VCaP (cell line): ENCODE measurements at regions not wholly inside any gene's neighbourhood (a gene's known extent, or its start where the extent isn't known, plus 50 kb on each side); places are given as distances from the start of the nearest gene placed in this dataset.

Experiments
- H3K27ac ChIP-seq: fragments of 450-650 bp; 2 replicates; pipeline ENCODE4 v1.5.1; 2017
- TF ChIP-seq, protein P1 (sequence below): fragments of 450-650 bp; conservative IDR thresholded peaks from 2 replicates; pipeline ENCODE4 v1.5.1; 2017; ENCODE audit warnings: mild to moderate bottlenecking, moderate library complexity

DNA sequence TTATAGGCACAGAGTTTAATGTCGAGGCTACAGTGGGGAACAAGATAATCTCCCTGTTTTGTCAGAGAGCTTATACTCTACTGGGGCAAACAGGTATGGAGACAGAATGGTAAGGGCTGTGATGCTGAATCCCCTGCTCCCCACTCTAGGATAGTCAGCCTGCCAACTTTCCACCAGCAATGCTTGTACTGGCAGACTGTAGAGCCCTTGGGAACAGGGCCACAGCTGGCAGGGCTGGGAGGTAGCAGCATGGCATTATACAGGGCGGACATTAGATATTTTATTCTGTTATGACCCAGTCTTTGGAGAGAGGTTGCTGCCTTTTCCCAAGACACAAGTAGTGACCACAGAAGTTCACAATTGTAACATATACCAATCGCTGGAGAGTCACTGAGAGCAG, 91.2 kb downstream of the ARRDC4 start:
- H3K27ac ChIP-seq, result no peak overlapping the region
- TF ChIP-seq, protein P1, sequence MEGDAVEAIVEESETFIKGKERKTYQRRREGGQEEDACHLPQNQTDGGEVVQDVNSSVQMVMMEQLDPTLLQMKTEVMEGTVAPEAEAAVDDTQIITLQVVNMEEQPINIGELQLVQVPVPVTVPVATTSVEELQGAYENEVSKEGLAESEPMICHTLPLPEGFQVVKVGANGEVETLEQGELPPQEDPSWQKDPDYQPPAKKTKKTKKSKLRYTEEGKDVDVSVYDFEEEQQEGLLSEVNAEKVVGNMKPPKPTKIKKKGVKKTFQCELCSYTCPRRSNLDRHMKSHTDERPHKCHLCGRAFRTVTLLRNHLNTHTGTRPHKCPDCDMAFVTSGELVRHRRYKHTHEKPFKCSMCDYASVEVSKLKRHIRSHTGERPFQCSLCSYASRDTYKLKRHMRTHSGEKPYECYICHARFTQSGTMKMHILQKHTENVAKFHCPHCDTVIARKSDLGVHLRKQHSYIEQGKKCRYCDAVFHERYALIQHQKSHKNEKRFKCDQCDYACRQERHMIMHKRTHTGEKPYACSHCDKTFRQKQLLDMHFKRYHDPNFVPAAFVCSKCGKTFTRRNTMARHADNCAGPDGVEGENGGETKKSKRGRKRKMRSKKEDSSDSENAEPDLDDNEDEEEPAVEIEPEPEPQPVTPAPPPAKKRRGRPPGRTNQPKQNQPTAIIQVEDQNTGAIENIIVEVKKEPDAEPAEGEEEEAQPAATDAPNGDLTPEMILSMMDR, result no peak

DNA sequence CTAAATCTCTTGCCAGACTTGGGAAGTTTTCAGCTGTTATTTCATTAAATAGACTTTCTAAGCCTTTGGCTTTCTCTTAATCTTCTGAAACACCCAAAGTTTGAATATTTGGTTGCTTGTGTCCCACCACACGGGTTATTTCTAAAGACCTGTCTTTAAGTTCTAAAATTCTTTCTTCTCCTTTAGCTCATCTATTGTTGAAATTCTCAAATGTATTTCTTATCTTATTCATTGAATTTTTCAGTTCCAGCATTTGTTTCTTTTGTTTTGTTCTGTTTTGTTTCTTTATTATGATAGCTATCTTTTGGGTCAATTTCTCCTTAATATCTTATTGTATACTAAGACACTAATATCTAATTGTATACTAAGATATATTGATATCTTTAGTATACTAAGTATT, 97.0 kb downstream of the ARRDC4 start:
- H3K27ac ChIP-seq, result no peak overlapping the region
- TF ChIP-seq, protein P1, result no peak

DNA sequence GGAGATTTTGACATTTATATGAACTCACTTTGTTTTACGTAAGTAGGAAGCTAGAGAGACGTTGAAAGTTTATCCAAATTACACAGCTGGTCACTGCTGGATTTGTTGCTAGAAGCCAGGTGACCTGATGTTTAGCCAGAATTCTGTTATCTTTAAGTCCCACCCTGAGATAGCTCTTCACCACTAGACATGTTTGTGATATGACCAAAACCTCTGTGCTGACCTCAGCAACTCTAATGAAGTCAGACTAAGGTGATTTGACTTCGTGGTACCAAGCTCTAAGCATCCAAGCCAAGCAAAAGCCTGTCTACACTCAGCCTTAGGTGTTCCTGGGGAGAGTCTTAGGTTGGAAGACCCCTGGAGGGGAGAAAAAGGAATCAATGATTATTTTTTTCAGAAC, 102.4 kb downstream of the ARRDC4 start:
- TF ChIP-seq, protein P1, result no peak
- H3K27ac ChIP-seq, result no peak overlapping the region

DNA sequence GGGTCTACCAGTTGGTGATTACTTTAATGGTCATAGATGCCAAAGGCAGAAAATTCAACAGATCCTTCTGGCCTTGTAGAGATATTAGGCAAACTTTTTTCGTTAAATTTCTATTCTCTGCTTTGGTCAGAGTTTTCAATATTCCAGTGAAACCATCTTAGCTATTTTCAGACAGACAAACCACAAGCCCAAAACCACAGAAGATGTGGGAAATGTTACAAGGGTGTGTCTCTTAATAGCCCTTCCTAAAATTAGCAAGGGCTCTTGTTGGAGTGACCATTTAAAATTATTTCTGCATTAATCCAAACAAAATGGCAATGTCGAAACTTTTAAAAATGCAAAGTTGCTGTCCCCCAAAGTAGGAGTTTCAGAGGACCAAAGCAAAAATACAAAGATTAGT, 102.8 kb downstream of the ARRDC4 start:
- TF ChIP-seq, protein P1, result no peak
- H3K27ac ChIP-seq, result no peak overlapping the region

DNA sequence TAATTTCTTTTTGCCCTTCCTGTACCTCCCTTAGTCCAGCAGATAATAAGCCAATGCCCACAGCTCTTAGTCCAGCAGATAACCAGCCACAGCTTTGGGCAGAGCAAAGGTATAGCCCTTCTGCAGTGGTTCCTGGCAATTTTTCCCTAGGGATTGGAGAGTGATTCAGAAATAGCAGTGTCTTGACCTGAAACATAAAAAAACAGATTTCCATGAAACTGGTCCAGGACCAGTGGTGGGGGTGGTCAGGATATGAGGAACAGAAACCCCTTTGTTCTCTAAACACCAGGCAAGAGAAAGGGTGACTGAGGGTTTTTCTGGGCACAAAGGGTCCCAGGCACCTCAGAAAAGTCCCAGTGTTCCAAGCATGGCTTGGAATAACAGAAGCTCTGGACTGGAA, 103.4 kb downstream of the ARRDC4 start:
- H3K27ac ChIP-seq, result no peak overlapping the region
- TF ChIP-seq, protein P1, result no peak

DNA sequence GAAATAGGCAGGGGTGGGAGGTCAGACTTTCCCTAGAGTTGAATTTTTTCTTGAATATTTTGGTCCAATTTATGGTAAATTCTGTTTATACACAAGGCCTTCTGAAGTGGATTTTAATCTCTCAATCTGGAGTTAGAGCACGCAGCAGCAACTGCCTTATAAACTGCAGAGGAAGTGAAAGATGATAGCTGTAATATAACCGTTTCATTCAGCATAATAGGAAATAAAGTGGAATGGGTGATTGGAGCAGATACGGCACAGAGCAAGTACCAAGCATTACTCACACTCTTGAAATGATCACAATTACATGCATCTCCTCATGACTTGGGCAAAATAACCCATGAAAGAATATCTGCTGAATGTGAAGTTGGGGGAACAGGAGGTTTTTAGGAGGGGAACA, 106.8 kb downstream of the ARRDC4 start:
- TF ChIP-seq, protein P1, result no peak
- H3K27ac ChIP-seq, result no peak overlapping the region

DNA sequence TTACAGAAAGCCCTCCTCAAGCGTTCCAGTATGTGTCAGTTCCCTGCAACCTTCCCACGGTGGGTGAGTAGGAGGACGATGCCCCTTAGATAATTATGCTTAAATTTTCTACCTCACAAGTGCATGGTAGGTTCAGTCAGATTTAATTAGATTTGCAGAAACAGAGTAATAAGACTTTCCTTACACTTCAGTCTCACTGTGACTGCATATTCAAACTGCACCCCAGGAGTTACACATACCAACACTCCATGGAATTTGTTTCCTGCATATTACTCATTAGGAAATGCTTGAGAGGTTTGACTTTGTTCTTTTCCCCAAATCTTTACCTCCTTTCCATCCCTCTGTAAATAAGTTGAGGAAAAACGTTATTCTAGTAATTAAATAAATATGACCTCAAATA, 108.8 kb downstream of the ARRDC4 start:
- no peak overlapping the region for H3K27ac ChIP-seq
- TF ChIP-seq, protein P1, result no peak

DNA sequence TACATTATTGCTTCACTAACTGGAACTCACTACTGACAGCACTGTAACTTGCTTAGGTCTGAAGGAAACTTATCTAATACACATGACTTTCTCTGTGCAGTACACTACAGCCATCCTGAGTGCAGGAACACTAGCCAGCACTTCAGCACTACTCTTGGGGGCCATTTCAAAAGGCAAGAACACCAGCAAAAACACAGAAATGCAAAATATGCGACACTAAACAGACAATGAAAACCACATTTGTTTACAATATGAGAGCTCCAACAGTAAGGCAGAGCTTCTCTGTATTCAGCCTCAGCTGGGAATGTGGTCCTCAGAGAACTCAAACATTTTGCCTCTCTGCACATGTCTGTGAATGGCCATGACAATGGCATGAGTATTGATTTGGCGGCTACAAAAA, 109.6 kb downstream of the ARRDC4 start:
- TF ChIP-seq, protein P1, result no peak
- no peak overlapping the region for H3K27ac ChIP-seq
